ENCODE measurements at regions not wholly inside any gene's neighbourhood (a gene's known extent, or its start where the extent isn't known, plus 50 kb on each side); places are given as distances from the start of the nearest gene placed in this dataset.
"Not testable (repeated sequence)": the region's sequence is repeated elsewhere in the genome, so short reads cannot be mapped to it uniquely, and the experiment has no call there.

GRCh38 chr11:110852921-110853490, 140.8 kb upstream of the ARHGAP20 start:
- DNase-seq (no peak), ATAC-seq (no peak)
- Histone ChIP-seq H3K27me3 (no peaks in the 10 kb centered on the region), H3K9me3 (no peaks in the 10 kb centered on the region), H3K36me3 (no peaks in the 10 kb centered on the region), H3K27ac (no peak overlapping the region), H3K4me3 (no peak overlapping the region), H3K4me1 (no peaks in the 10 kb centered on the region)
- intact Hi-C loops (cut with DNase I) = no loop called here
- WGBS (ENCODE audit: insufficient coverage, low coverage, low lambda C conversion rate, missing lambda C conversion rate) = 85% methylated on average over 3 of the region's 3 CpGs
- TF ChIP-seq POLR2A (IDR thresholded peaks at IDR 0.05) = no peak
- no peak for TF ChIP-seq CTCF (IDR thresholded peaks at IDR 0.05)

- Histone ChIP-seq H3K4me1 (no peaks in the 10 kb centered on the region), H3K27me3 (no peaks in the 10 kb centered on the region), H3K9me3 (no peaks in the 10 kb centered on the region), H3K36me3 (no peaks in the 10 kb centered on the region), H3K27ac (no peak overlapping the region), H3K4me3 (no peak overlapping the region)
- 68% methylated on average over 3 of the region's 3 CpGs for whole genome bisulfite sequencing (ENCODE audit: insufficient coverage, low coverage, low lambda C conversion rate, missing lambda C conversion rate)
- ATAC-seq (no peak), DNase-seq (no peak)
- TF ChIP-seq POLR2A (IDR thresholded peaks at IDR 0.05) (no peak), CTCF (IDR thresholded peaks at IDR 0.05) (no peak)
- intact Hi-C loops (cut with DNase I) = no loop called here
Observed at GRCh38 chr11:110850846-110851245, 138.6 kb upstream of the ARHGAP20 start.

- H3K4me1 ChIP-seq; ATAC-seq; intact Hi-C loops (cut with DNase I); H3K27me3 ChIP-seq; H3K9me3 ChIP-seq; DNase-seq; H3K4me3 ChIP-seq; H3K27ac ChIP-seq; H3K36me3 ChIP-seq: not testable (repeated sequence)
- no CpG with 5 or more reads among the region's 1 CpG for WGBS (ENCODE audit: insufficient coverage, low coverage, low lambda C conversion rate, missing lambda C conversion rate)
Observed at GRCh38 chr11:110843053-110843452, 130.8 kb upstream of the ARHGAP20 start.

GRCh38 chr11:110838808-110839207, 126.6 kb upstream of the ARHGAP20 start:
- no peaks in the 10 kb centered on the region for H3K27me3 ChIP-seq
- WGBS (ENCODE audit: insufficient coverage, low coverage, low lambda C conversion rate, missing lambda C conversion rate) = 65% methylated on average over 2 of the region's 2 CpGs

GRCh38 chr11:110837603-110838002, 125.4 kb upstream of the ARHGAP20 start:
- H3K36me3 ChIP-seq = no peaks in the 10 kb centered on the region
- H3K27me3 ChIP-seq = no peaks in the 10 kb centered on the region
- no peak for TF ChIP-seq POLR2A (IDR thresholded peaks at IDR 0.05)
- no peak for TF ChIP-seq CTCF (IDR thresholded peaks at IDR 0.05)
- no peak overlapping the region for H3K4me3 ChIP-seq
- WGBS (ENCODE audit: insufficient coverage, low coverage, low lambda C conversion rate, missing lambda C conversion rate) = 55% methylated on average over 3 of the region's 3 CpGs
- ATAC-seq = no peak
- no peaks in the 10 kb centered on the region for H3K4me1 ChIP-seq
- intact Hi-C loops (cut with DNase I) = no loop called here
- no peaks in the 10 kb centered on the region for H3K9me3 ChIP-seq
- no peak overlapping the region for H3K27ac ChIP-seq
- DNase-seq = no peak

More at GRCh38 chr11:110838808-110839207, 126.6 kb upstream of the ARHGAP20 start:
- no peak for ATAC-seq
- Histone ChIP-seq H3K36me3 (no peaks in the 10 kb centered on the region), H3K27ac (no peak overlapping the region), H3K9me3 (no peaks in the 10 kb centered on the region), H3K4me1 (no peaks in the 10 kb centered on the region), H3K4me3 (no peak overlapping the region)
- intact Hi-C loops (cut with DNase I) = no loop called here
- no peak for DNase-seq
- no peak for TF ChIP-seq POLR2A (IDR thresholded peaks at IDR 0.05)
- no peak for TF ChIP-seq CTCF (IDR thresholded peaks at IDR 0.05)
